GM21786 (cell line): ENCODE measurements at regions not wholly inside any gene's neighbourhood (a gene's known extent, or its start where the extent isn't known, plus 50 kb on each side); places are given as distances from the start of the nearest gene placed in this dataset.

Experiments
- ATAC-seq: cut with Tn5 transposase; IDR thresholded peaks from one replicate; pipeline ENCODE4 v1.9.1; 2021; ENCODE audit not compliant: unreplicated experiment

- ATAC-seq, result no peak
Observed at GRCh38 chr2:118307864-118308263, 219.6 kb downstream of the INSIG2 start.

GRCh38 chr2:118301248-118301647 lies 213.0 kb downstream of the INSIG2 start:
- no peak for ATAC-seq

GRCh38 chr2:118300832-118301231 lies 212.6 kb downstream of the INSIG2 start:
- ATAC-seq, result no peak

- ATAC-seq, result no peak
Observed at GRCh38 chr2:118296663-118297062, 208.4 kb downstream of the INSIG2 start.

- ATAC-seq, result no peak
Observed at GRCh38 chr2:118295592-118296390, 207.5 kb downstream of the INSIG2 start.

- no peak for ATAC-seq
Observed at GRCh38 chr2:118294063-118294462, 205.8 kb downstream of the INSIG2 start.

- ATAC-seq, result no peak
Observed at GRCh38 chr2:118292991-118293390, 204.7 kb downstream of the INSIG2 start.

- ATAC-seq, result no peak
Observed at GRCh38 chr2:118291251-118291880, 203.1 kb downstream of the INSIG2 start.

GRCh38 chr2:118290411-118291250 lies 202.4 kb downstream of the INSIG2 start:
- no peak for ATAC-seq

GRCh38 chr2:118279005-118279404 lies 190.7 kb downstream of the INSIG2 start:
- ATAC-seq, result no peak

- ATAC-seq, result no peak
Observed at GRCh38 chr2:118278046-118278445, 189.8 kb downstream of the INSIG2 start.

GRCh38 chr2:118274841-118275510 lies 186.7 kb downstream of the INSIG2 start:
- ATAC-seq, result no peak

- no peak for ATAC-seq
Observed at GRCh38 chr2:118272391-118272790, 184.1 kb downstream of the INSIG2 start.

GRCh38 chr2:118269408-118270051 lies 181.3 kb downstream of the INSIG2 start:
- ATAC-seq, result no peak

- peak; percentile 57 for ATAC-seq
Observed at GRCh38 chr2:118268268-118268667, 180.0 kb downstream of the INSIG2 start.

- ATAC-seq, result no peak
Observed at GRCh38 chr2:118265873-118266455, 177.7 kb downstream of the INSIG2 start.

GRCh38 chr2:118264232-118264990 lies 176.1 kb downstream of the INSIG2 start:
- ATAC-seq, result no peak

GRCh38 chr2:118257696-118258095 lies 169.4 kb downstream of the INSIG2 start:
- no peak for ATAC-seq

- no peak for ATAC-seq
Observed at GRCh38 chr2:118255771-118256372, 167.6 kb downstream of the INSIG2 start.
